HepG2 (cell line): ENCODE measurements at regions not wholly inside any gene's neighbourhood (a gene's known extent, or its start where the extent isn't known, plus 50 kb on each side); places are given as distances from the start of the nearest gene placed in this dataset.

Experiments
- ATAC-seq: fragments of 200-7000 bp; cut with Tn5 transposase; 3 replicates; pipeline ENCODE4 v1.9.1; 2020; ENCODE audit warnings: mild to moderate bottlenecking, moderate library complexity
- BruUV-seq: library from RNA; stranded (reverse); fragments of 400-500 nt; replicated peaks from 2 replicates; lab custom pipeline; 2021; lab: Mats Ljungman, UMichigan
- CTCF ChIA-PET: fragments of 300-600 bp; formaldehyde crosslinking; extraction: SDS; loops from one replicate; lab custom pipeline; 2021; ENCODE audit warnings: low total read pairs, inconsistent platforms, low intra/inter-chr PET ratio; lab: Yijun Ruan, JAX
- POLR2A ChIA-PET: fragments of 350-600 bp; sonication (Branson Sonifier 250); formaldehyde crosslinking; loops from one replicate; lab custom pipeline; 2020; ENCODE audit warnings: antibody characterized with exemption, inconsistent platforms; lab: Yijun Ruan, JAX
- DNase-seq: peaks from one replicate; pipeline ENCODE4 v3.0.0-alpha.2; 2015; ENCODE audit warnings: low spot score
- FAIRE-seq: peaks from 3 replicates; lab custom pipeline; 2011; peaks lifted over from hg19 to GRCh38; lab: Jason Lieb, UNC
- H2AFZ ChIP-seq: one replicate; pipeline ENCODE4 v1.6.1; 2011; ENCODE audit warnings: low read length, inconsistent platforms
- H3K27ac ChIP-seq: fragments of 300-600 bp; 3 replicates; pipeline ENCODE4 v1.8.0; 2011; ENCODE audit warnings: mixed run types, mild to moderate bottlenecking, mixed read lengths, low read length, inconsistent platforms; ENCODE audit not compliant: insufficient read depth; ENCODE audit errors: extremely low read length
- H3K27me3 ChIP-seq, 2 experiments: fragments of 200-600 bp in 1 of 2; 2 replicates in 1 of 2; 3 replicates in 1 of 2; pipeline versions ENCODE4 v1.6.0 to v1.8.0; 2011; ENCODE audit warnings: low read length in 2 of 2, mild to moderate bottlenecking in 2 of 2, moderate library complexity in 2 of 2, inconsistent platforms in 1 of 2; ENCODE audit not compliant: insufficient read depth in 2 of 2, control insufficient read depth in 1 of 2
- H3K36me3 ChIP-seq, 2 experiments: fragments of 200-600 bp in 1 of 2; replicated peaks in 1 of 2; 2 replicates in 1 of 2; 3 replicates in 1 of 2; pipeline versions ENCODE4 v1.5.1 to v1.8.0; 2011; ENCODE audit warnings: low read length in 2 of 2, inconsistent platforms in 1 of 2; ENCODE audit not compliant: insufficient read depth in 2 of 2, control insufficient read depth in 1 of 2
- H3K4me1 ChIP-seq: 2 replicates; pipeline ENCODE4 v1.5.1; 2012; ENCODE audit warnings: low read length, inconsistent platforms; ENCODE audit not compliant: insufficient read depth
- H3K4me2 ChIP-seq: 2 replicates; pipeline ENCODE4 v1.6.0; 2011; ENCODE audit warnings: low read depth, low read length, inconsistent platforms
- H3K4me3 ChIP-seq, 3 experiments: fragments of 200-600 bp in 1 of 3; sonication (generic), shearing (Covaris generic) in 1 of 3; replicated peaks in 1 of 3; 2 replicates each; pipeline ENCODE4 v1.5.1; 2011 to 2016; ENCODE audit warnings: low read length in 3 of 3, inconsistent platforms in 2 of 3, low read depth in 2 of 3, mild to moderate bottlenecking in 2 of 3, control low read depth in 1 of 3, mixed read lengths in 1 of 3; ENCODE audit not compliant: insufficient read depth in 1 of 3
- H3K79me2 ChIP-seq: one replicate; pipeline ENCODE4 v1.6.1; 2011; ENCODE audit warnings: low read length, inconsistent platforms; ENCODE audit not compliant: insufficient read depth
- H3K9ac ChIP-seq: 2 replicates; pipeline ENCODE4 v1.6.0; 2011; ENCODE audit warnings: mild to moderate bottlenecking, low read depth, low read length, inconsistent platforms; ENCODE audit not compliant: insufficient read depth
- H3K9me3 ChIP-seq: 2 replicates; pipeline ENCODE4 v1.5.1; 2012; ENCODE audit warnings: mild to moderate bottlenecking, low read length
- H4K20me1 ChIP-seq: 2 replicates; pipeline ENCODE4 v1.6.0; 2011; ENCODE audit warnings: inconsistent platforms, mild to moderate bottlenecking, low read length, moderate library complexity; ENCODE audit not compliant: insufficient read depth
- ATF4 ChIP-seq, 2 experiments: fragments of 450-650 bp in 1 of 2; sonication (generic) in 1 of 2; formaldehyde crosslinking; IDR thresholded peaks; 2 replicates each; pipeline versions ENCODE4 v1.5.0 to v1.8.0; 2020 to 2022; ENCODE audit warnings: mild to moderate bottlenecking in 1 of 2, missing genetic modification reagents in 1 of 2
- EEA1 ChIP-seq: sonication (generic); formaldehyde crosslinking; IDR thresholded peaks from 2 replicates; pipeline ENCODE4 v1.5.1; 2020; ENCODE audit warnings: mild to moderate bottlenecking, missing genetic modification reagents, borderline replicate concordance
- ELF3 ChIP-seq: IDR thresholded peaks from 2 replicates; pipeline ENCODE4 v1.6.1; 2016; ENCODE audit warnings: missing genetic modification reagents, missing compliant biosample characterization
- FOXP4 ChIP-seq: sonication (generic); formaldehyde crosslinking; IDR thresholded peaks from 2 replicates; pipeline ENCODE4 v1.4.0; 2020; ENCODE audit warnings: missing genetic modification reagents
- GTF2F1 ChIP-seq: fragments of 150-350 bp; IDR thresholded peaks from 2 replicates; pipeline ENCODE4 v1.6.1; 2014; ENCODE audit warnings: low read length
- GZF1 ChIP-seq: sonication (generic); formaldehyde crosslinking; IDR thresholded peaks from 2 replicates; pipeline ENCODE4 v1.5.1; 2020; ENCODE audit warnings: mild to moderate bottlenecking, missing genetic modification reagents
- IKZF1 ChIP-seq: fragments of 450-650 bp; IDR thresholded peaks from 2 replicates; pipeline ENCODE4 v1.7.1; 2016
- KLF9 ChIP-seq: IDR thresholded peaks from 2 replicates; pipeline ENCODE4 v1.6.1; 2016; ENCODE audit warnings: low read depth
- MEIS2 ChIP-seq: sonication (generic); formaldehyde crosslinking; IDR thresholded peaks from 2 replicates; pipeline ENCODE4 v1.9.0; 2021; ENCODE audit warnings: mild to moderate bottlenecking, missing genetic modification reagents
- SRY ChIP-seq: sonication (generic); formaldehyde crosslinking; IDR thresholded peaks from 2 replicates; pipeline ENCODE4 v1.8.0; 2022; ENCODE audit warnings: mild to moderate bottlenecking, missing genetic modification reagents
- ZBTB10 ChIP-seq: sonication (generic); formaldehyde crosslinking; IDR thresholded peaks from 2 replicates; pipeline ENCODE4 v1.4.0; 2020; ENCODE audit warnings: missing genetic modification reagents, borderline replicate concordance
- ZBTB46 ChIP-seq: sonication (generic); formaldehyde crosslinking; IDR thresholded peaks from 2 replicates; pipeline ENCODE4 v1.4.0; 2020; ENCODE audit warnings: mild to moderate bottlenecking, missing genetic modification reagents, borderline replicate concordance
- ZNF296 ChIP-seq: sonication (generic); formaldehyde crosslinking; conservative IDR thresholded peaks from 2 replicates; pipeline ENCODE4 v1.5.0; 2020; ENCODE audit warnings: mild to moderate bottlenecking, missing genetic modification reagents
- ZNF549 ChIP-seq: sonication (generic); formaldehyde crosslinking; IDR thresholded peaks from 2 replicates; pipeline ENCODE4 v1.5.0; 2020; ENCODE audit warnings: missing genetic modification reagents
- ZNF703 ChIP-seq: sonication (generic); formaldehyde crosslinking; IDR thresholded peaks from 2 replicates; pipeline ENCODE4 v1.5.1; 2020; ENCODE audit warnings: missing genetic modification reagents, mild to moderate bottlenecking, moderate library complexity, borderline replicate concordance
- ZSCAN12 ChIP-seq: sonication (generic); formaldehyde crosslinking; IDR thresholded peaks from 2 replicates; pipeline ENCODE4 v1.9.0; 2021; ENCODE audit warnings: mild to moderate bottlenecking, missing genetic modification reagents
- WGBS: methylation state at CpG from one replicate; pipeline ENCODE4 v1.1.6; 2017; ENCODE audit warnings: low lambda C conversion rate; 5-methylcytosine and 5-hydroxymethylcytosine counted together
- in situ Hi-C: cut with HindIII; loops from 2 replicates; pipeline ENCODE4 v1.10.0; 2017; ENCODE audit warnings: low pct_unique_long_range_greater_than_20kb; ENCODE audit not compliant: extremely low pct_ligation_motif_present
- intact Hi-C: fragments of 100-400 bp; cut with micrococcal nuclease; formaldehyde crosslinking; loops from one replicate; pipeline ENCODE4 v1.10.0; 2022; ENCODE audit not compliant: unreplicated experiment

GRCh38 chr16:87230571-87230970 is 86.6 kb downstream of the C16orf95 start (continued):
- no peak for TF ChIP-seq GTF2F1
- no peak for TF ChIP-seq IKZF1
- no peak for TF ChIP-seq ZNF296
- no peak for TF ChIP-seq KLF9

GRCh38 chr16:87231295-87231694 is 85.9 kb downstream of the C16orf95 start:
- Histone ChIP-seq H3K27me3 (no peaks in the 10 kb centered on the region), H3K27ac (no peak overlapping the region), H4K20me1 (no peaks in the 10 kb centered on the region), H3K9ac (no peak overlapping the region), H3K4me2 (no peak overlapping the region), H3K79me2 (no peaks in the 10 kb centered on the region), H3K9me3 (no peaks in the 10 kb centered on the region), H2AFZ (no peak overlapping the region), H3K4me3 (no peak overlapping the region), H3K4me1 (peaks cover 27% of the 10 kb centered on the region), H3K36me3 (no peaks in the 10 kb centered on the region)
- ATAC-seq: no peak
- no peak for TF ChIP-seq ZBTB46 (CRISPR knock-in tag)
- TF ChIP-seq GZF1 (CRISPR knock-in tag): no peak
- no peak for TF ChIP-seq ZSCAN12
- TF ChIP-seq ZNF549 (CRISPR knock-in tag): no peak
- no peak for TF ChIP-seq ZBTB10 (CRISPR knock-in tag)
- TF ChIP-seq ZNF703 (CRISPR knock-in tag): no peak
- no peak for TF ChIP-seq SRY (CRISPR knock-in tag)
- no peak for TF ChIP-seq EEA1 (CRISPR knock-in tag)
- no peak for TF ChIP-seq MEIS2
- TF ChIP-seq ATF4 (CRISPR knock-in tag; IDR thresholded peaks at IDR 0.05): no peak
- TF ChIP-seq ELF3 (CRISPR knock-in tag): no peak
- no peak for TF ChIP-seq FOXP4 (CRISPR knock-in tag)
- in situ Hi-C loops: no loop called here
- ChIA-PET CTCF (no interaction called here), POLR2A (no interaction called here)
- FAIRE-seq: no peak
- no TSS peak for BruUV-seq
- no peak for DNase-seq
- 76% methylated on average over 4 of the region's 4 CpGs for WGBS
- intact Hi-C loops: no loop called here
